HCT116 (cell line): ENCODE measurements at regions not wholly inside any gene's neighbourhood (a gene's known extent, or its start where the extent isn't known, plus 50 kb on each side); places are given as distances from the start of the nearest gene placed in this dataset.

Source experiments
- ATAC-seq: fragments of 200-7000 bp; cut with Tn5 transposase; 2 replicates; pipeline ENCODE4 v1.9.1; 2020; ENCODE audit warnings: mild to moderate bottlenecking, moderate library complexity
- BruUV-seq: library from RNA; stranded (reverse); fragments of 400-500 nt; replicated peaks from 2 replicates; lab custom pipeline; 2021; lab: Mats Ljungman, UMichigan
- CTCF ChIA-PET: fragments of 300-600 bp; sonication (Branson Sonifier 250); formaldehyde crosslinking; loops from one replicate; lab custom pipeline; 2021; ENCODE audit warnings: antibody characterized with exemption; lab: Charles Lee
- POLR2A ChIA-PET: fragments of 300-600, 350-600 bp; sonication (Branson Sonifier 250); formaldehyde crosslinking; loops from one replicate; lab custom pipeline; 2021; ENCODE audit warnings: antibody characterized with exemption; lab: Charles Lee
- RAD21 ChIA-PET, 2 experiments: fragments of 300-600 bp; sonication (Branson Sonifier 250); formaldehyde crosslinking; loops; one replicate each; lab custom pipeline; 2023; ENCODE audit warnings: low total read pairs in 2 of 2; ENCODE audit not compliant: uncharacterized antibody in 2 of 2, unreplicated experiment in 2 of 2, low non-redundant PET in 1 of 2; lab: Charles Lee
- DNase-seq: peaks from one replicate; pipeline ENCODE4 v3.0.0-alpha.2; 2010; ENCODE audit warnings: low read depth, low spot score
- H2AFZ ChIP-seq: fragments of 200-600 bp; shearing (Covaris generic), sonication (generic); 2 replicates; pipeline ENCODE4 v1.6.1; 2017; ENCODE audit warnings: low read depth, mixed run types, mixed read lengths, antibody characterized with exemption, low read length; ENCODE audit not compliant: poor library complexity, severe bottlenecking
- H3K27ac ChIP-seq: 2 replicates; pipeline ENCODE4 v1.5.1; 2012; ENCODE audit warnings: low read depth, low read length
- H3K27me3 ChIP-seq: fragments of 200-600 bp; sonication (generic); 2 replicates; pipeline ENCODE4 v1.6.1; 2016; ENCODE audit warnings: mixed run types, low read length, mixed read lengths; ENCODE audit not compliant: insufficient read depth
- H3K36me3 ChIP-seq, 2 experiments: fragments of 200-500 bp in 1 of 2; fragments of 200-600 bp in 1 of 2; sonication (Bioruptor generic) in 1 of 2; sonication (generic) in 1 of 2; 2 replicates each; pipeline versions ENCODE4 v1.5.1 to v1.6.1; 2014 to 2016; ENCODE audit warnings: low read length in 2 of 2, inconsistent platforms in 1 of 2, mixed read lengths in 1 of 2, mixed run types in 1 of 2; ENCODE audit not compliant: insufficient read depth in 2 of 2, control insufficient read depth in 1 of 2
- H3K4me1 ChIP-seq, 2 experiments: fragments of 200-600 bp in 1 of 2; sonication (generic) in 1 of 2; 2 replicates each; pipeline versions ENCODE4 v1.5.1 to v1.6.1; 2012 to 2017; ENCODE audit warnings: low read length in 2 of 2, inconsistent platforms in 1 of 2, mild to moderate bottlenecking in 1 of 2, mixed read lengths in 1 of 2, mixed run types in 1 of 2, moderate library complexity in 1 of 2; ENCODE audit not compliant: insufficient read depth in 2 of 2, control insufficient read depth in 1 of 2
- H3K4me2 ChIP-seq: fragments of 200-600 bp; sonication (generic); 2 replicates; pipeline ENCODE4 v1.6.1; 2017; ENCODE audit warnings: mixed run types, low read length, mixed read lengths
- H3K4me3 ChIP-seq, 2 experiments: fragments of 200-600 bp in 1 of 2; sonication (generic) in 1 of 2; replicated peaks in 1 of 2; 2 replicates each; pipeline ENCODE4 v1.5.1; 2011 to 2016; ENCODE audit warnings: low read length in 2 of 2, control low read depth in 1 of 2, low read depth in 1 of 2, mild to moderate bottlenecking in 1 of 2, mixed read lengths in 1 of 2, mixed run types in 1 of 2
- H3K79me2 ChIP-seq: fragments of 200-600 bp; sonication (generic); 2 replicates; pipeline ENCODE4 v1.6.1; 2017; ENCODE audit warnings: mild to moderate bottlenecking, mixed run types, low read length, moderate library complexity, mixed read lengths; ENCODE audit not compliant: insufficient read depth
- H3K9ac ChIP-seq: fragments of 200-600 bp; sonication (generic); 2 replicates; pipeline ENCODE4 v1.6.1; 2016; ENCODE audit warnings: low read length, mixed read lengths
- H3K9me2 ChIP-seq: fragments of 200-600 bp; sonication (generic), shearing (Covaris generic); 2 replicates; pipeline ENCODE4 v1.6.1; 2017; ENCODE audit warnings: mixed run types, mild to moderate bottlenecking, moderate library complexity; ENCODE audit not compliant: insufficient read depth
- H3K9me3 ChIP-seq, 2 experiments: fragments of 200-500 bp in 1 of 2; fragments of 200-600 bp in 1 of 2; sonication (Bioruptor generic) in 1 of 2; sonication (generic) in 1 of 2; 2 replicates each; pipeline ENCODE4 v1.6.1; 2014 to 2017; ENCODE audit warnings: low read length in 2 of 2, mixed read lengths in 2 of 2, inconsistent platforms in 1 of 2, low read depth in 1 of 2, mild to moderate bottlenecking in 1 of 2, mixed run types in 1 of 2, moderate library complexity in 1 of 2; ENCODE audit not compliant: control insufficient read depth in 1 of 2, insufficient read depth in 1 of 2
- H4K20me1 ChIP-seq: fragments of 200-600 bp; sonication (generic), shearing (Covaris generic); 2 replicates; pipeline ENCODE4 v1.6.1; 2017; ENCODE audit warnings: mixed run types, mild to moderate bottlenecking, moderate library complexity; ENCODE audit not compliant: insufficient read depth
- ATF3 ChIP-seq: IDR thresholded peaks from 2 replicates; pipeline ENCODE4 v1.6.1; 2012
- CEBPB ChIP-seq: IDR thresholded peaks from 2 replicates; pipeline ENCODE4 v1.6.1; 2012; ENCODE audit warnings: low read depth
- EZH2 ChIP-seq: fragments of 200-600 bp; sonication (generic); IDR thresholded peaks from 2 replicates; pipeline ENCODE4 v1.6.1; 2017; ENCODE audit warnings: antibody characterized with exemption, mixed run types
- EZH2phosphoT487 ChIP-seq: fragments of 200-600 bp; IDR thresholded peaks from 2 replicates; pipeline ENCODE4 v1.6.1; 2018; ENCODE audit warnings: antibody characterized with exemption, borderline replicate concordance
- FOSL1 ChIP-seq: IDR thresholded peaks from 2 replicates; pipeline ENCODE4 v1.6.1; 2012; ENCODE audit warnings: low read depth
- JUND ChIP-seq: IDR thresholded peaks from 2 replicates; pipeline ENCODE4 v1.6.1; 2012
- POLR2A ChIP-seq: IDR thresholded peaks from 2 replicates; pipeline ENCODE4 v1.7.0; 2011; ENCODE audit warnings: borderline replicate concordance; ENCODE audit not compliant: insufficient read depth, insufficient read length; ENCODE audit errors: extremely low read depth
- POLR2AphosphoS5 ChIP-seq: IDR thresholded peaks from 2 replicates; pipeline ENCODE4 v1.6.1; 2011; ENCODE audit warnings: mild to moderate bottlenecking, low read depth, low read length, moderate library complexity
- RAD21 ChIP-seq: IDR thresholded peaks from 2 replicates; pipeline ENCODE4 v1.6.1; 2012; ENCODE audit warnings: low read depth, mild to moderate bottlenecking
- SIN3A ChIP-seq: IDR thresholded peaks from 2 replicates; pipeline ENCODE4 v1.6.1; 2012; ENCODE audit warnings: low read depth
- SP1 ChIP-seq: IDR thresholded peaks from 2 replicates; pipeline ENCODE4 v1.6.1; 2012; ENCODE audit warnings: low read depth
- TCF7L2 ChIP-seq: IDR thresholded peaks from 2 replicates; pipeline ENCODE4 v1.7.0; 2011; ENCODE audit warnings: borderline replicate concordance, inconsistent platforms; ENCODE audit not compliant: insufficient read depth, insufficient read length; ENCODE audit errors: extremely low read depth
- YY1 ChIP-seq: IDR thresholded peaks from 2 replicates; pipeline ENCODE4 v1.6.1; 2011; ENCODE audit warnings: low read length, low read depth, moderate library complexity, mild to moderate bottlenecking; ENCODE audit not compliant: insufficient replicate concordance; ENCODE audit errors: extremely low read depth
- ZBTB33 ChIP-seq: IDR thresholded peaks from 2 replicates; pipeline ENCODE4 v1.6.1; 2011; ENCODE audit warnings: mild to moderate bottlenecking, low read length, moderate library complexity; ENCODE audit not compliant: insufficient replicate concordance; ENCODE audit errors: extremely low read depth
- ZNF274 ChIP-seq: fragments of 200-500 bp; sonication (Bioruptor generic); IDR thresholded peaks from 2 replicates; pipeline ENCODE4 v1.6.1; 2014; ENCODE audit warnings: mild to moderate bottlenecking, low read depth, low read length, inconsistent platforms
- intact Hi-C: fragments of 100-400 bp; cut with micrococcal nuclease; formaldehyde crosslinking; loops from 2 replicates; pipeline ENCODE4 v1.10.0; 2022

DNA sequence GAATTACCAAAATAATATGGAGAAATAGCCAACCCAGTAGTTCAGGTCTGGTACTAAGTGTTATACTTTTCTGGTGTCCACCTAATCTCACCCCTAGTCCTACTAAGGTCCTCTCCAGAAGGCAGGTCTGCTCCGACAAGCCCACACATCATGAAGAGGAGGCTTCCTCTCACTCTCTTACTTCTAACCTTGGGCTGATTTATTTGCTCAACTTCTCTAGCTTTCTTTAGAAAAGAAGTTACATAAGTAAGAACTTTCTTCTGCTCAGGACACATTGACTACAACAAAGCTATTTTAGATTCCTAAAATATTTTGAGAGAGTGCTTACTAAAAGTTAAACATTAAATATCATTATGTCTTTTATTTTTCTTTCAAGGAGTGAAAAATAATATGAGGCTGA is 329.7 kb upstream of the NREP start:
- intact Hi-C loops: no loop called here
- POLR2A ChIA-PET: no interaction called here

GRCh38 chr5:112084149-112084548 is 327.2 kb upstream of the NREP start:
- POLR2A ChIA-PET: no interaction called here
- no peak overlapping the region for H2AFZ ChIP-seq

More for the DNA sequence above, 329.7 kb upstream of the NREP start:
- Histone ChIP-seq H3K27ac (no peak overlapping the region), H3K9me3 (no peaks in the 10 kb centered on the region), H2AFZ (no peak overlapping the region), H3K4me3 (no peak overlapping the region), H3K9me2 (no peaks in the 10 kb centered on the region), H3K79me2 (no peaks in the 10 kb centered on the region), H3K36me3 (no peaks in the 10 kb centered on the region), H3K4me1 (no peaks in the 10 kb centered on the region), H4K20me1 (no peaks in the 10 kb centered on the region), H3K9ac (no peak overlapping the region), H3K4me2 (no peak overlapping the region), H3K27me3 (no peaks in the 10 kb centered on the region)
- ChIA-PET CTCF (no interaction called here), RAD21 (no interaction called here)
- DNase-seq: no peak
- no peak for ATAC-seq
- no TSS peak for BruUV-seq
- TF ChIP-seq JUND: no peak
- no peak for TF ChIP-seq POLR2AphosphoS5
- no peak for TF ChIP-seq EZH2
- no peak for TF ChIP-seq POLR2A
- TF ChIP-seq EZH2phosphoT487: no peak
- no peak for TF ChIP-seq ZBTB33
- TF ChIP-seq TCF7L2: no peak

More at GRCh38 chr5:112084149-112084548, 327.2 kb upstream of the NREP start:
- Histone ChIP-seq H3K9me2 (no peaks in the 10 kb centered on the region), H3K4me1 (no peaks in the 10 kb centered on the region), H3K4me2 (no peak overlapping the region), H3K27me3 (no peaks in the 10 kb centered on the region), H3K79me2 (no peaks in the 10 kb centered on the region), H3K27ac (no peak overlapping the region), H4K20me1 (no peaks in the 10 kb centered on the region), H3K9me3 (no peaks in the 10 kb centered on the region), H3K36me3 (no peaks in the 10 kb centered on the region), H3K4me3 (no peak overlapping the region), H3K9ac (no peak overlapping the region)
- DNase-seq (no peak), ATAC-seq (no peak)
- CTCF ChIA-PET: no interaction called here
- no TSS peak for BruUV-seq
- TF ChIP-seq RAD21 (no peak), FOSL1 (no peak), CEBPB (no peak), SP1 (no peak), SIN3A (no peak), JUND (no peak), ATF3 (no peak), ZNF274 (no peak), YY1 (no peak)
- intact Hi-C loops: no loop called here
- RAD21 ChIA-PET: no interaction called here
